Neural cell (in vitro differentiated cells): ENCODE measurements at regions not wholly inside any gene's neighbourhood (a gene's known extent, or its start where the extent isn't known, plus 50 kb on each side); places are given as distances from the start of the nearest gene placed in this dataset.

Source experiments
- H2AFZ ChIP-seq: fragments of 200-600, 300-800 bp; sonication (generic), shearing (Covaris generic); 2 replicates; pipeline ENCODE4 v1.6.0; 2014; ENCODE audit warnings: low read depth, mild to moderate bottlenecking, antibody characterized with exemption, low read length, moderate library complexity
- H3F3A ChIP-seq: fragments of 200-600 bp; shearing (Covaris generic); 2 replicates; pipeline ENCODE4 v1.6.1; 2016; ENCODE audit warnings: mild to moderate bottlenecking, moderate library complexity, mixed read lengths, antibody characterized with exemption, low read length; ENCODE audit not compliant: insufficient read depth, poor library complexity, severe bottlenecking
- H3K27ac ChIP-seq: fragments of 200-600, 300-800 bp; sonication (generic), shearing (Covaris generic); 2 replicates; pipeline ENCODE4 v1.5.1; 2014; ENCODE audit warnings: mild to moderate bottlenecking, low read length, moderate library complexity
- H3K27me3 ChIP-seq: fragments of 300-800, 200-600 bp; sonication (generic), shearing (Covaris generic); 2 replicates; pipeline ENCODE4 v1.6.0; 2014; ENCODE audit warnings: mild to moderate bottlenecking, low read depth, low read length, moderate library complexity; ENCODE audit not compliant: insufficient read depth
- H3K36me3 ChIP-seq: fragments of 300-800, 200-600 bp; sonication (generic), shearing (Covaris generic); 2 replicates; pipeline ENCODE4 v1.5.1; 2014; ENCODE audit warnings: mild to moderate bottlenecking, antibody characterized with exemption, low read length, moderate library complexity; ENCODE audit not compliant: insufficient read depth
- H3K4me2 ChIP-seq: fragments of 300-800, 200-600 bp; sonication (generic), shearing (Covaris generic); 2 replicates; pipeline ENCODE4 v1.6.0; 2014; ENCODE audit warnings: mild to moderate bottlenecking, low read length
- H3K4me3 ChIP-seq: fragments of 300-800, 200-600 bp; sonication (generic), shearing (Covaris generic); 2 replicates; pipeline ENCODE4 v1.5.1; 2014; ENCODE audit warnings: mild to moderate bottlenecking, low read length, moderate library complexity
- H3K79me2 ChIP-seq: fragments of 200-600 bp; shearing (Covaris generic); replicated peaks from 2 replicates; pipeline ENCODE4 v1.6.0; 2014; ENCODE audit warnings: mild to moderate bottlenecking, low read length, moderate library complexity; ENCODE audit not compliant: insufficient read depth
- H3K9ac ChIP-seq: fragments of 300-800, 200-600 bp; sonication (generic), shearing (Covaris generic); 2 replicates; pipeline ENCODE4 v1.6.1; 2016; ENCODE audit warnings: mild to moderate bottlenecking, low read length, mixed read lengths
- H3K9me2 ChIP-seq: fragments of 200-600 bp; shearing (Covaris generic); 2 replicates; pipeline ENCODE4 v1.6.1; 2016; ENCODE audit warnings: mild to moderate bottlenecking, low read length, mixed read lengths; ENCODE audit not compliant: insufficient read depth
- H3K9me3 ChIP-seq: fragments of 200-600, 300-800 bp; sonication (generic), shearing (Covaris generic); 2 replicates; pipeline ENCODE4 v1.6.1; 2016; ENCODE audit warnings: mild to moderate bottlenecking, mixed run types, low read length, moderate library complexity, mixed read lengths
- H4K20me1 ChIP-seq: fragments of 200-600 bp; shearing (Covaris generic); 2 replicates; pipeline ENCODE4 v1.6.1; 2016; ENCODE audit warnings: mild to moderate bottlenecking, mixed run types; ENCODE audit not compliant: insufficient read depth
- EP300 ChIP-seq: fragments of 450-650 bp; conservative IDR thresholded peaks from 2 replicates; pipeline ENCODE4 v1.6.1; 2014; ENCODE audit warnings: antibody characterized with exemption, mild to moderate bottlenecking, moderate library complexity; ENCODE audit not compliant: poor library complexity, severe bottlenecking
- EZH2 ChIP-seq: fragments of 200-600, 300-800 bp; shearing (Covaris generic), sonication (generic); IDR thresholded peaks from 2 replicates; pipeline ENCODE4 v1.6.1; 2014; ENCODE audit warnings: antibody characterized with exemption, low read length, borderline replicate concordance, mild to moderate bottlenecking; ENCODE audit not compliant: insufficient read depth, poor library complexity, severe bottlenecking
- MXI1 ChIP-seq: fragments of 450-650 bp; conservative IDR thresholded peaks from 2 replicates; pipeline ENCODE4 v1.6.1; 2014; ENCODE audit warnings: antibody characterized with exemption, mild to moderate bottlenecking; ENCODE audit not compliant: poor library complexity, severe bottlenecking
- POLR2AphosphoS5 ChIP-seq: IDR thresholded peaks from 2 replicates; pipeline ENCODE4 v1.6.1; 2012
- RAD21 ChIP-seq: fragments of 450-650 bp; conservative IDR thresholded peaks from 2 replicates; pipeline ENCODE4 v1.6.1; 2014; ENCODE audit warnings: antibody characterized with exemption, mild to moderate bottlenecking, moderate library complexity
- REST ChIP-seq: IDR thresholded peaks from 2 replicates; pipeline ENCODE4 v1.6.1; 2012; ENCODE audit warnings: borderline replicate concordance
- SMC3 ChIP-seq: fragments of 450-650 bp; conservative IDR thresholded peaks from 2 replicates; pipeline ENCODE4 v1.6.1; 2014; ENCODE audit warnings: antibody characterized with exemption, mild to moderate bottlenecking, moderate library complexity; ENCODE audit not compliant: poor library complexity
- TAF1 ChIP-seq: IDR thresholded peaks from 2 replicates; pipeline ENCODE4 v1.6.1; 2012; ENCODE audit warnings: low read depth
- TF ChIP-seq, protein P1 (sequence below): fragments of 450-650 bp; IDR thresholded peaks from 2 replicates; pipeline ENCODE4 v1.5.1; 2014; ENCODE audit warnings: antibody characterized with exemption, mild to moderate bottlenecking, moderate library complexity; ENCODE audit not compliant: poor library complexity, severe bottlenecking

- H3K9me3 ChIP-seq: no peaks in the 10 kb centered on the region
- no peaks in the 10 kb centered on the region for H3K9me2 ChIP-seq
- H3K36me3 ChIP-seq: no peaks in the 10 kb centered on the region
- H3K27ac ChIP-seq: no peak overlapping the region
- no peak overlapping the region for H3K9ac ChIP-seq
- no peak overlapping the region for H3K4me2 ChIP-seq
- H3F3A ChIP-seq: no peaks in the 10 kb centered on the region
- no peak overlapping the region for H2AFZ ChIP-seq
- no peaks in the 10 kb centered on the region for H4K20me1 ChIP-seq
- no peaks in the 10 kb centered on the region for H3K79me2 ChIP-seq
- no peaks in the 10 kb centered on the region for H3K27me3 ChIP-seq
- TF ChIP-seq MXI1 (no peak), RAD21 (no peak), EZH2 (no peak), REST (no peak), POLR2AphosphoS5 (no peak), SMC3 (no peak), EP300 (no peak), TAF1 (no peak)
- TF ChIP-seq, protein P1, sequence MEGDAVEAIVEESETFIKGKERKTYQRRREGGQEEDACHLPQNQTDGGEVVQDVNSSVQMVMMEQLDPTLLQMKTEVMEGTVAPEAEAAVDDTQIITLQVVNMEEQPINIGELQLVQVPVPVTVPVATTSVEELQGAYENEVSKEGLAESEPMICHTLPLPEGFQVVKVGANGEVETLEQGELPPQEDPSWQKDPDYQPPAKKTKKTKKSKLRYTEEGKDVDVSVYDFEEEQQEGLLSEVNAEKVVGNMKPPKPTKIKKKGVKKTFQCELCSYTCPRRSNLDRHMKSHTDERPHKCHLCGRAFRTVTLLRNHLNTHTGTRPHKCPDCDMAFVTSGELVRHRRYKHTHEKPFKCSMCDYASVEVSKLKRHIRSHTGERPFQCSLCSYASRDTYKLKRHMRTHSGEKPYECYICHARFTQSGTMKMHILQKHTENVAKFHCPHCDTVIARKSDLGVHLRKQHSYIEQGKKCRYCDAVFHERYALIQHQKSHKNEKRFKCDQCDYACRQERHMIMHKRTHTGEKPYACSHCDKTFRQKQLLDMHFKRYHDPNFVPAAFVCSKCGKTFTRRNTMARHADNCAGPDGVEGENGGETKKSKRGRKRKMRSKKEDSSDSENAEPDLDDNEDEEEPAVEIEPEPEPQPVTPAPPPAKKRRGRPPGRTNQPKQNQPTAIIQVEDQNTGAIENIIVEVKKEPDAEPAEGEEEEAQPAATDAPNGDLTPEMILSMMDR: no peak
- H3K4me3 ChIP-seq: no peak overlapping the region
These were observed 216.9 kb upstream of the RAB6C start for GRCh38 chr2:129762386-129763189.

DNA sequence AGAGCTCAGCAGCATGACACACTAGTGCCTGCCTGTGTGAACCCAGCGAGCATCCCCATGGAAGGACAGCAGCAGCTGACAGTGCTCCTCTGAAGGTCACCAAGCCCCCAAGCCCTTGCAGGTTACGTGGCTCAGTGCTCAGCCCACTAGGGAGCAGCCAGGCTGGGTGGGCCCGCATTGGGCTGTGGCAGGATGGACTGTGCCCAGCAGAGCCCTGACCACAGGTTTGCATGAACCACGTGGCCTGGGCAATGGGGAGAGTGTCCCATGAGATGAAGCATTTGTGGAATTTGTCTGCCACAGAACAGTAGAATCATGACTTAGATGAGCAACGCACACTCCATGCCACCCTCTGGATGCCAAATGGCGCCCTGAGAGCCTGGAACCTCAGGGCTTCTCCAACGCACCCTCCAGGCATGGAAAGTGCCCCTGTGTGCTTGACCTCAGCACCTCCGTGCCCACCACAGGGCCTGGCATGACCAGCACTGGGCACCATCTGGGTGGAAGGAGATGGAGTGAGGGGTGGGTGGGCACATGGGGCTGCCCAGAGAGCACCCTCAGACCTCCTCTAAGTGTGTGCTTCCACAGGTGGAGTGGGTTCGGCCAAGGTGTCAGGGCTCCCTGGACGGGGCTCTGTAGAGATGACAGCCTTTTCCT lies 216.1 kb upstream of the RAB6C start:
- Histone ChIP-seq H3K27me3 (no peaks in the 10 kb centered on the region), H2AFZ (no peak overlapping the region), H3K9me3 (no peaks in the 10 kb centered on the region), H3K36me3 (no peaks in the 10 kb centered on the region), H3K9ac (no peak overlapping the region), H3K27ac (no peak overlapping the region), H3K4me3 (no peak overlapping the region), H3K4me2 (no peak overlapping the region), H3K9me2 (no peaks in the 10 kb centered on the region), H3F3A (no peaks in the 10 kb centered on the region), H3K79me2 (no peaks in the 10 kb centered on the region), H4K20me1 (no peaks in the 10 kb centered on the region)
- TF ChIP-seq REST: no peak
- TF ChIP-seq POLR2AphosphoS5: no peak
- no peak for TF ChIP-seq SMC3
- TF ChIP-seq EP300: no peak
- no peak for TF ChIP-seq TAF1
- TF ChIP-seq MXI1: no peak
- no peak for TF ChIP-seq RAD21
- no peak for TF ChIP-seq EZH2
- TF ChIP-seq, protein P1: no peak
